Activated naive CD4-positive, alpha-beta T cell treated with anti-CD3 and anti-CD28 coated beads for 36 hours (primary cell): ENCODE measurements at regions not wholly inside any gene's neighbourhood (a gene's known extent, or its start where the extent isn't known, plus 50 kb on each side); places are given as distances from the start of the nearest gene placed in this dataset.

ENCODE experiments used
- CTCF ChIA-PET: fragments of 350-600 bp; sonication (Branson Sonifier 250); formaldehyde crosslinking; loops from one replicate; lab custom pipeline; 2021; ENCODE audit warnings: antibody characterized with exemption; lab: Charles Lee
- DNase-seq: peaks from one replicate; pipeline ENCODE4 v3.0.0-alpha.2; 2020
- H3K27ac Mint-ChIP-seq: one replicate; pipeline ENCODE4 v1.8.0; 2021; ENCODE audit warnings: mild to moderate bottlenecking, mixed read lengths
- H3K27me3 Mint-ChIP-seq: one replicate; pipeline ENCODE4 v1.8.0; 2021; ENCODE audit warnings: low read depth, mixed read lengths
- H3K36me3 Mint-ChIP-seq: one replicate; pipeline ENCODE4 v1.8.0; 2021; ENCODE audit warnings: low read depth, mixed read lengths
- H3K4me1 Mint-ChIP-seq: one replicate; pipeline ENCODE4 v1.8.0; 2021; ENCODE audit warnings: low read depth, mixed read lengths
- H3K4me3 Mint-ChIP-seq: one replicate; pipeline ENCODE4 v1.8.0; 2021; ENCODE audit warnings: mild to moderate bottlenecking, moderate library complexity, mixed read lengths
- H3K9me3 Mint-ChIP-seq: one replicate; pipeline ENCODE4 v1.8.0; 2021; ENCODE audit warnings: mixed read lengths
- intact Hi-C: fragments of 100-400 bp; cut with micrococcal nuclease; formaldehyde crosslinking; loops from one replicate; pipeline ENCODE4 v1.15.1; 2023

DNA sequence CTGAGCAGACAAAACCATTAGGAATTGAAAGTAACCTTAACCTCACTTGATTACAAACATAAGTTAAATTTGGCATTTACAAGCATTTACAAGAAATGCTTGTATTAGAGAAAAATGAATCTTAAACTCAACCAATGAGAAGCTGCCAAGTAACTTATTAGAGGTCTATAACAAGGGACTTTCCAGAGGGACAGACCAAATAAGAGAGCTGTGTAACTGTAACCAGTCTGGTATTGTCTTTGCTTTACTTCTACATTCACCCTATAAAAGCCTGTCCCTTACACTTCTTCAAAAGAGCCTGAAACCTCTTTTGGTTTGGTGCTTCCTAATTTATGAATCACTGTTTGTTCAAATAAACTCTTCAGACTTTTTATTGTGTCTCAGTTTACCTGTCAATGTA lies 450.0 kb upstream of the FAR2 start:
- no peak overlapping the region for H3K27ac Mint-ChIP-seq
- H3K27me3 Mint-ChIP-seq = no peaks in the 10 kb centered on the region
- no peak overlapping the region for H3K4me3 Mint-ChIP-seq
- H3K9me3 Mint-ChIP-seq = peaks cover 3% of the 10 kb centered on the region
- no peak for DNase-seq
- intact Hi-C loops = no loop called here
- H3K4me1 Mint-ChIP-seq = no peaks in the 10 kb centered on the region
- no peaks in the 10 kb centered on the region for H3K36me3 Mint-ChIP-seq
- CTCF ChIA-PET = interaction anchor here (0.6 kb wide), 1 partner anchor 67 kb away, joined by 3 read pairs; no protein-coding TSS in a partner anchor

GRCh38 chr12:28700161-28700560 lies 448.9 kb upstream of the FAR2 start:
- H3K36me3 Mint-ChIP-seq = no peaks in the 10 kb centered on the region
- H3K9me3 Mint-ChIP-seq = peaks cover 3% of the 10 kb centered on the region
- no peaks in the 10 kb centered on the region for H3K4me1 Mint-ChIP-seq
- intact Hi-C loops = no loop called here
- CTCF ChIA-PET = no interaction called here
- H3K27me3 Mint-ChIP-seq = no peaks in the 10 kb centered on the region
- no peak overlapping the region for H3K4me3 Mint-ChIP-seq
- no peak for DNase-seq
- no peak overlapping the region for H3K27ac Mint-ChIP-seq

- Mint-ChIP-seq H3K9me3 (peaks cover 3% of the 10 kb centered on the region), H3K27me3 (no peaks in the 10 kb centered on the region), H3K36me3 (no peaks in the 10 kb centered on the region), H3K27ac (no peak overlapping the region), H3K4me1 (no peaks in the 10 kb centered on the region), H3K4me3 (no peak overlapping the region)
- CTCF ChIA-PET = no interaction called here
- no peak for DNase-seq
- intact Hi-C loops = no loop called here
These were observed 444.5 kb upstream of the FAR2 start for GRCh38 chr12:28704477-28705169.

DNA sequence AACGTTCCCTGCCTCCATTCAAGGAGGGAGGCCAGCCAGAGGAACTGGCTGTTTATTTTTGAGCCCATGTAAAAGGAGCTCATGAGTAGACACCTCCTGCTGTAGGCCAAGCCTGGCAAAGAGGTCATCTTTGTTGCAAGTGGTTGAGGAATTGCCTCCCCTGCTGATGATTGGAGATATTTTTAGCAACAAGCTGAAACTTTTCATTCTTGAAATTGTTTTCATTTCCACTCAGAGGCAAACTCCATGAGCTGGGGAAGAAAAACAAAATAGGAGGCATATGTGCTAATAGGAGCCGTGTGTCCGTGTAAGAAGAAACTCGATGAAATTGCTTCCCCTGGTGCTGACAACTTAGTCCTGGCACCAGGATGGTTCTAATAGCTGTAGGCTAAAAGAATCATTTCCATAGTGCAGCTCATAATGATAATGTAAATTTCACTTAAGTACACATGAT lies 440.1 kb upstream of the FAR2 start:
- Mint-ChIP-seq H3K27me3 (no peaks in the 10 kb centered on the region), H3K27ac (no peak overlapping the region), H3K4me3 (no peak overlapping the region), H3K9me3 (no peaks in the 10 kb centered on the region), H3K4me1 (no peaks in the 10 kb centered on the region), H3K36me3 (no peaks in the 10 kb centered on the region)
- CTCF ChIA-PET = interaction anchor here (0.7 kb wide), 1 partner anchor 122 kb away, joined by 3 read pairs; no protein-coding TSS in a partner anchor
- no peak for DNase-seq
- intact Hi-C loops = no loop called here

- no peaks in the 10 kb centered on the region for H3K4me1 Mint-ChIP-seq
- peaks cover 2% of the 10 kb centered on the region for H3K9me3 Mint-ChIP-seq
- DNase-seq = no peak
- intact Hi-C loops = no loop called here
- no peaks in the 10 kb centered on the region for H3K36me3 Mint-ChIP-seq
- CTCF ChIA-PET = no interaction called here
- H3K4me3 Mint-ChIP-seq = no peak overlapping the region
- H3K27ac Mint-ChIP-seq = no peak overlapping the region
- no peaks in the 10 kb centered on the region for H3K27me3 Mint-ChIP-seq
These were observed 438.9 kb upstream of the FAR2 start for GRCh38 chr12:28709986-28710685.

- Mint-ChIP-seq H3K27me3 (no peaks in the 10 kb centered on the region), H3K9me3 (peaks cover 5% of the 10 kb centered on the region), H3K27ac (no peak overlapping the region), H3K36me3 (no peaks in the 10 kb centered on the region), H3K4me3 (no peak overlapping the region), H3K4me1 (no peaks in the 10 kb centered on the region)
- intact Hi-C loops = no loop called here
- CTCF ChIA-PET = no interaction called here
- no peak for DNase-seq
These were observed 438.2 kb upstream of the FAR2 start for GRCh38 chr12:28710882-28711281.

GRCh38 chr12:28711421-28711820 lies 437.7 kb upstream of the FAR2 start:
- Mint-ChIP-seq H3K27ac (no peak overlapping the region), H3K4me1 (no peaks in the 10 kb centered on the region), H3K9me3 (peaks cover 5% of the 10 kb centered on the region), H3K4me3 (no peak overlapping the region), H3K27me3 (no peaks in the 10 kb centered on the region), H3K36me3 (no peaks in the 10 kb centered on the region)
- no peak for DNase-seq
- intact Hi-C loops = no loop called here
- CTCF ChIA-PET = no interaction called here

DNA sequence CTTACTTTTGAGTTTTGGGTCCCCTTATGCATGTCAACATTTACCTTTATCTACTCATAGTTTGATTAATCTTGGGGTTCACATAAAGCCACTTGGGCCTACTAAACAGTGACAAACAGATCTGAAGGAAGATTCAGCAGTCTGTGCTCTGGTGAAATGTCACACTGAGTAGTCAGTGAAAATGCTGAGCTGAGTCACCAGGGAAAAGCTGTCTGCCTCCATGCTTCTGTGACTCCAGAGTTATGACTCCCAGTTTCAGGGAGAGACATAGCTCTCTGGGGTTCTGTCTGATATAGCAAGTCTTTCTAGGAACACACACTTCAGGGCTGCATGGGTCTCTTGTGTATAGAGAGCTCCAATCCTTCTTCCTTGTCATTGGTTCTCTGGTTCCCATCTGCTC lies 406.3 kb upstream of the FAR2 start:
- H3K36me3 Mint-ChIP-seq = no peaks in the 10 kb centered on the region
- intact Hi-C loops = no loop called here
- no peak overlapping the region for H3K27ac Mint-ChIP-seq
- CTCF ChIA-PET = no interaction called here
- no peaks in the 10 kb centered on the region for H3K9me3 Mint-ChIP-seq
- no peak overlapping the region for H3K4me3 Mint-ChIP-seq
- H3K27me3 Mint-ChIP-seq = no peaks in the 10 kb centered on the region
- H3K4me1 Mint-ChIP-seq = no peaks in the 10 kb centered on the region
- no peak for DNase-seq

DNA sequence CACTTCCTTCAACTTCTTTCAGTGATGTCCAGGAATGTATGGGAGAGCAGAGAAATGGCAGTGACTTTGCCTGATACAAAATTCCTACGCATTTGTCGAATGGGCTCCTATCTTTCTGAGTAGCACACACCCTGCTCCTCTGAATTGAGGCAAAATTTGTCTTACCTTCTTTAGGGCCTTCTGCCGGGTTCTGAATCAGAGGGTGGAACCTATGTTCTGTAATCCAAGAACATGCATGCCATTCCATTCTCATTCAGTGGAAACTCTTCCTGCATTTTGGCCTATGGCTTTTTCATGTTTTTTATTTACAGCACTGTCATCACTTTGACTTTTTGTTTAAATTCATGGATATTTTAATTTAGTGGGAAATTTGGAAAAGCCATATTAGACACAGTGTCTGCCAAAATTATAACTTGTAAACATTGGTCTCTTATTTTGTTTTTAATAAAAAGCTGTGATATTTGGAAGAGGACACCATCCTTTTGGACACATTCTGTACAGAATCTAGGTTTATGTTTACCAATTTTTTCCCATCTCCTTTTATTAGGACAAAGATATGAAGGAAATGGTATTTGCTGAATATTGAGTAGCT lies 402.2 kb upstream of the FAR2 start:
- intact Hi-C loops = no loop called here
- H3K9me3 Mint-ChIP-seq = no peaks in the 10 kb centered on the region
- no peak for DNase-seq
- no peaks in the 10 kb centered on the region for H3K27me3 Mint-ChIP-seq
- no peaks in the 10 kb centered on the region for H3K36me3 Mint-ChIP-seq
- H3K4me3 Mint-ChIP-seq = no peak overlapping the region
- CTCF ChIA-PET = no interaction called here
- no peaks in the 10 kb centered on the region for H3K4me1 Mint-ChIP-seq
- no peak overlapping the region for H3K27ac Mint-ChIP-seq

DNA sequence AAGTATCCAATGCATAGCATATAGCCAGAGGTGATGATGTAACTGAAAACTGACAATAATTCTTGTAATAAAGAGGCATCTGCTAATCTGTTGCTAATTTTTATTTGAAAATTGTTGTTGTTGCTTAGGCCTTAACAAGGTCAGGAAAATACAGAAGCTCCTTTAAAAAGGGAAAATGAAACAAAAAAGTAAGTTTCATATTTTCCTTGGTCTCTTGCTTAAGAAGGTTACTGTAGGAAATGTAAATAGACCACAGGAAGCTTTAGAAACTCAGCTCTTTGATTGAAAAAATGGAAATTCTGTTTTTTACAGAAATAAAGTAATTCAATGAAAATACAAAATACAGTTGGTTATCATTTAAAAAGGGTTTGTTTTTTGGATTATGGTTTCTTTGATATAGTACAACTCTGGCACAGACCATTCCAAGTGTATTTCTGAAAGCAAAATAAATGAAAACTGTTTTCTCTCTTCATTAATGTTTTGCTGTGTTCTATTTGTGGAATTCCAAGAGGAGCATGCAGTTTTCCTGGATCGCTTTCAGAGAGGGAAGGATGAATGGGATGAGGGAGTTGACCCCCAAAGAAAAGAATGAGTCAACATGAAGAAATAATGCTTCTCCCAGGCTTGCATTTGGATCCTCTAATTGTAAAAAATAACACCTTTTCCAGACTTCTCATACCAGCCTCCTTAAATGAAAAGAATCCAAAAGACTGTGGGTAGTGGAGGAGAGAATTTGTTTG lies 398.0 kb upstream of the FAR2 start:
- H3K36me3 Mint-ChIP-seq = no peaks in the 10 kb centered on the region
- H3K4me3 Mint-ChIP-seq = no peak overlapping the region
- H3K27me3 Mint-ChIP-seq = no peaks in the 10 kb centered on the region
- intact Hi-C loops = no loop called here
- H3K9me3 Mint-ChIP-seq = peaks cover 9% of the 10 kb centered on the region
- H3K27ac Mint-ChIP-seq = no peak overlapping the region
- H3K4me1 Mint-ChIP-seq = no peaks in the 10 kb centered on the region
- DNase-seq = no peak
- CTCF ChIA-PET = no interaction called here

DNA sequence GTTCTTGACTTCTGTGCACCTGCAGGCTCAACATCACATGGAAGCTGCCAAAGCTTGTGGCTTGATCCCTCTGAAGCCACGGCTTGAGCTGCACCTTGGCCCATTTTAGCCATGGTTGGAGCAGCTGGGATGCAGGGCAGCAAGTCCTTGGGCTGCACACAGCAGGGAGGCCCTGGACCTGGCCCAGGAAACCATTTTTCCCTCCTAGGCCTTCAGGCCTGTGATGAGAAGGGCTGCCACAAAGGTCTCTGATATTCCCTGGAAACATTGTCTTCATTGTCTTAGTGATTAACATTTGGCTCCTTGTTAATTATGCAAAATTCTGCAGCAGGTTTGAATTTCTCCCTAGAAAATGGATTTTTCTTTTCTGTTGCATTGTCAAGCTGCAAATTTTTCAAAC lies 394.1 kb upstream of the FAR2 start:
- intact Hi-C loops = no loop called here
- CTCF ChIA-PET = no interaction called here
- no peaks in the 10 kb centered on the region for H3K36me3 Mint-ChIP-seq
- H3K9me3 Mint-ChIP-seq = peaks cover 10% of the 10 kb centered on the region
- H3K4me1 Mint-ChIP-seq = no peaks in the 10 kb centered on the region
- no peak overlapping the region for H3K27ac Mint-ChIP-seq
- DNase-seq = no peak
- no peak overlapping the region for H3K4me3 Mint-ChIP-seq
- peaks cover 4% of the 10 kb centered on the region for H3K27me3 Mint-ChIP-seq

DNA sequence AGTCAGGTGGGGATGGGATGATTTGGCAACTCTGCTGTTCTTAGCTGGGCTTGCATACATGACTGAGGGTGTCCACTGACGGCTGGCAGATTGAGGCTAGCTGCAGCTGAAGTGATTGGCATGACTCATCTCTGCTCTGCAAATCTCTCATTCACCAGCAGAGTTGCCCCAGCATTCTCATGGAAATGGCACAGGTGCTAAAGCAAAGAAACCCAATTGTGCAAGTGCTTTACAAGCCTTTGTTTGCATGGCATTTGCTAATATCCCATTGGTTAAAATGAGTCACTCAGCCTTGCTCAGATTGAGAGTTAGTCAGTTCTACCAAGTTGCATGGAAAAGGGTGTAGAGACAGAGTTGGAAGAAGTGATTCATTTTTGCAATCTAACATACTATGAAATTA lies 389.7 kb upstream of the FAR2 start:
- H3K4me1 Mint-ChIP-seq = no peaks in the 10 kb centered on the region

More for the DNA sequence above, 389.7 kb upstream of the FAR2 start:
- Mint-ChIP-seq H3K27ac (no peak overlapping the region), H3K9me3 (peaks cover 10% of the 10 kb centered on the region), H3K4me3 (no peak overlapping the region), H3K36me3 (no peaks in the 10 kb centered on the region), H3K27me3 (peaks cover 4% of the 10 kb centered on the region)
- intact Hi-C loops = no loop called here
- DNase-seq = no peak
- CTCF ChIA-PET = no interaction called here
